Stimulated activated naive CD8-positive, alpha-beta T cell treated with anti-CD3 and anti-CD28 coated beads, Interleukin-15, amount 100 ng/mL, for 72 hours (primary cell): ENCODE measurements at regions not wholly inside any gene's neighbourhood (a gene's known extent, or its start where the extent isn't known, plus 50 kb on each side); places are given as distances from the start of the nearest gene placed in this dataset.

ENCODE experiments used
- ATAC-seq: fragments of 150-1000 bp; cut with Tn5 transposase; 2 replicates; pipeline ENCODE4 v1.10.0; 2021; ENCODE audit warnings: mild to moderate bottlenecking, moderate library complexity
- DNase-seq, 2 donors: peaks; one replicate each; pipeline ENCODE4 v3.0.0; 2021 to 2022
- H3K27ac Mint-ChIP-seq, 2 donors: one replicate each; pipeline ENCODE4 v1.8.0; 2022; ENCODE audit warnings: mild to moderate bottlenecking in 2 of 2, mixed read lengths in 2 of 2, moderate library complexity in 2 of 2
- H3K27me3 Mint-ChIP-seq: one replicate; pipeline ENCODE4 v1.8.0; 2022; ENCODE audit warnings: mixed read lengths
- H3K4me1 Mint-ChIP-seq: one replicate; pipeline ENCODE4 v1.8.0; 2022; ENCODE audit warnings: mild to moderate bottlenecking, mixed read lengths
- H3K4me3 Mint-ChIP-seq, 2 donors: one replicate each; pipeline ENCODE4 v1.8.0; 2022; ENCODE audit warnings: mild to moderate bottlenecking in 2 of 2, mixed read lengths in 2 of 2, moderate library complexity in 1 of 2
- H3K9me3 Mint-ChIP-seq, 2 donors: one replicate each; pipeline ENCODE4 v1.8.0; 2022; ENCODE audit warnings: mixed read lengths in 2 of 2

- no peak overlapping the region for H3K27ac Mint-ChIP-seq
- no peak overlapping the region for H3K4me3 Mint-ChIP-seq
- no peak for ATAC-seq
- no peaks in the 10 kb centered on the region for H3K4me1 Mint-ChIP-seq
- no peak for DNase-seq
- no peaks in the 10 kb centered on the region for H3K27me3 Mint-ChIP-seq
- H3K9me3 Mint-ChIP-seq, result peaks cover 13 to 17% of the 10 kb centered on the region in 2 donors
Measured at GRCh38 chr1:71285529-71285928, 204.7 kb upstream of the ZRANB2 start.

- Mint-ChIP-seq H3K27me3 (no peaks in the 10 kb centered on the region), H3K9me3 (peaks cover 5 to 7% of the 10 kb centered on the region in 2 donors), H3K4me1 (no peaks in the 10 kb centered on the region), H3K4me3 (no peak overlapping the region), H3K27ac (no peak overlapping the region)
- DNase-seq (no peak), ATAC-seq (no peak)
Measured at GRCh38 chr1:71276466-71276865, 195.6 kb upstream of the ZRANB2 start.

GRCh38 chr1:71273334-71273733 is 192.5 kb upstream of the ZRANB2 start:
- peaks cover 5 to 7% of the 10 kb centered on the region in 2 donors for H3K9me3 Mint-ChIP-seq
- no peak overlapping the region for H3K4me3 Mint-ChIP-seq
- ATAC-seq, result no peak
- H3K4me1 Mint-ChIP-seq, result no peaks in the 10 kb centered on the region
- no peak overlapping the region for H3K27ac Mint-ChIP-seq
- DNase-seq, result no peak
- no peaks in the 10 kb centered on the region for H3K27me3 Mint-ChIP-seq

- H3K4me1 Mint-ChIP-seq, result no peaks in the 10 kb centered on the region
- DNase-seq (no peak), ATAC-seq (no peak)
- no peak overlapping the region for H3K4me3 Mint-ChIP-seq
- H3K9me3 Mint-ChIP-seq, result no peaks in the 10 kb centered on the region
- H3K27me3 Mint-ChIP-seq, result no peaks in the 10 kb centered on the region
- H3K27ac Mint-ChIP-seq, result no peak overlapping the region
Measured at GRCh38 chr1:71270394-71270915, 189.6 kb upstream of the ZRANB2 start.

GRCh38 chr1:71269818-71270217 is 189.0 kb upstream of the ZRANB2 start:
- DNase-seq, result no peak
- no peaks in the 10 kb centered on the region for H3K9me3 Mint-ChIP-seq
- no peak overlapping the region for H3K4me3 Mint-ChIP-seq
- no peaks in the 10 kb centered on the region for H3K4me1 Mint-ChIP-seq
- no peaks in the 10 kb centered on the region for H3K27me3 Mint-ChIP-seq
- no peak for ATAC-seq
- H3K27ac Mint-ChIP-seq, result no peak overlapping the region

GRCh38 chr1:71269179-71269578 is 188.3 kb upstream of the ZRANB2 start:
- Mint-ChIP-seq H3K27me3 (no peaks in the 10 kb centered on the region), H3K27ac (no peak overlapping the region), H3K4me1 (no peaks in the 10 kb centered on the region), H3K4me3 (no peak overlapping the region), H3K9me3 (no peaks in the 10 kb centered on the region)
- DNase-seq (no peak), ATAC-seq (no peak)

- no peaks in the 10 kb centered on the region for H3K27me3 Mint-ChIP-seq
- ATAC-seq, result no peak
Measured at GRCh38 chr1:71267220-71267619, 186.4 kb upstream of the ZRANB2 start.

GRCh38 chr1:71264039-71264438 is 183.2 kb upstream of the ZRANB2 start:
- Mint-ChIP-seq H3K4me3 (no peak overlapping the region), H3K4me1 (no peaks in the 10 kb centered on the region), H3K27ac (no peak overlapping the region), H3K27me3 (no peaks in the 10 kb centered on the region), H3K9me3 (no peaks in the 10 kb centered on the region)
- DNase-seq, result no peak
- ATAC-seq, result no peak

More at GRCh38 chr1:71267220-71267619, 186.4 kb upstream of the ZRANB2 start:
- no peaks in the 10 kb centered on the region for H3K9me3 Mint-ChIP-seq
- no peak overlapping the region for H3K27ac Mint-ChIP-seq
- H3K4me3 Mint-ChIP-seq, result no peak overlapping the region
- H3K4me1 Mint-ChIP-seq, result no peaks in the 10 kb centered on the region
- DNase-seq, result no peak

GRCh38 chr1:71262970-71263369 is 182.1 kb upstream of the ZRANB2 start:
- no peaks in the 10 kb centered on the region for H3K9me3 Mint-ChIP-seq
- H3K4me1 Mint-ChIP-seq, result no peaks in the 10 kb centered on the region
- H3K27ac Mint-ChIP-seq, result no peak overlapping the region
- H3K4me3 Mint-ChIP-seq, result no peak overlapping the region
- DNase-seq, result no peak
- H3K27me3 Mint-ChIP-seq, result no peaks in the 10 kb centered on the region
- ATAC-seq, result no peak

GRCh38 chr1:71252900-71253299 is 172.1 kb upstream of the ZRANB2 start:
- peaks cover 8% of the 10 kb centered on the region for H3K27me3 Mint-ChIP-seq
- H3K4me1 Mint-ChIP-seq, result no peaks in the 10 kb centered on the region
- ATAC-seq, result no peak
- DNase-seq, result no peak
- H3K4me3 Mint-ChIP-seq, result no peak overlapping the region
- H3K9me3 Mint-ChIP-seq, result no peaks in the 10 kb centered on the region
- no peak overlapping the region for H3K27ac Mint-ChIP-seq

GRCh38 chr1:71245246-71245645 is 164.4 kb upstream of the ZRANB2 start:
- ATAC-seq, result no peak
- no peak for DNase-seq
- Mint-ChIP-seq H3K4me1 (no peaks in the 10 kb centered on the region), H3K4me3 (no peak overlapping the region), H3K9me3 (no peaks in the 10 kb centered on the region), H3K27ac (no peak overlapping the region), H3K27me3 (no peaks in the 10 kb centered on the region)

GRCh38 chr1:71242239-71242638 is 161.4 kb upstream of the ZRANB2 start:
- H3K4me3 Mint-ChIP-seq, result no peak overlapping the region

GRCh38 chr1:71240656-71241055 is 159.8 kb upstream of the ZRANB2 start:
- ATAC-seq, result no peak
- Mint-ChIP-seq H3K4me3 (no peak overlapping the region), H3K27me3 (no peaks in the 10 kb centered on the region), H3K27ac (no peak overlapping the region), H3K4me1 (no peaks in the 10 kb centered on the region), H3K9me3 (no peaks in the 10 kb centered on the region)
- no peak for DNase-seq

More at GRCh38 chr1:71242239-71242638, 161.4 kb upstream of the ZRANB2 start:
- no peak for ATAC-seq
- H3K9me3 Mint-ChIP-seq, result no peaks in the 10 kb centered on the region
- H3K4me1 Mint-ChIP-seq, result no peaks in the 10 kb centered on the region
- no peak overlapping the region for H3K27ac Mint-ChIP-seq
- H3K27me3 Mint-ChIP-seq, result no peaks in the 10 kb centered on the region
- no peak for DNase-seq

GRCh38 chr1:71236503-71236902 is 155.7 kb upstream of the ZRANB2 start:
- DNase-seq (no peak), ATAC-seq (no peak)
- H3K4me1 Mint-ChIP-seq, result no peaks in the 10 kb centered on the region
- H3K27me3 Mint-ChIP-seq, result no peaks in the 10 kb centered on the region
- no peak overlapping the region for H3K4me3 Mint-ChIP-seq
- H3K9me3 Mint-ChIP-seq, result no peaks in the 10 kb centered on the region
- H3K27ac Mint-ChIP-seq, result no peak overlapping the region

GRCh38 chr1:71233645-71234044 is 152.8 kb upstream of the ZRANB2 start:
- no peak for ATAC-seq
- no peaks in the 10 kb centered on the region for H3K9me3 Mint-ChIP-seq
- no peak overlapping the region for H3K27ac Mint-ChIP-seq
- H3K4me3 Mint-ChIP-seq, result no peak overlapping the region
- no peaks in the 10 kb centered on the region for H3K4me1 Mint-ChIP-seq
- DNase-seq, result no peak
- H3K27me3 Mint-ChIP-seq, result no peaks in the 10 kb centered on the region

- Mint-ChIP-seq H3K27me3 (no peaks in the 10 kb centered on the region), H3K9me3 (peaks cover 0 to 3% of the 10 kb centered on the region in 2 donors), H3K4me1 (no peaks in the 10 kb centered on the region), H3K4me3 (no peak overlapping the region), H3K27ac (no peak overlapping the region)
- no peak for DNase-seq
- no peak for ATAC-seq
Measured at GRCh38 chr1:71232786-71233185, 152.0 kb upstream of the ZRANB2 start.

- no peaks in the 10 kb centered on the region for H3K27me3 Mint-ChIP-seq
- DNase-seq, result no peak
- H3K27ac Mint-ChIP-seq, result no peak overlapping the region
- no peaks in the 10 kb centered on the region for H3K4me1 Mint-ChIP-seq
- ATAC-seq, result no peak
- no peak overlapping the region for H3K4me3 Mint-ChIP-seq
- H3K9me3 Mint-ChIP-seq, result peaks cover 0 to 3% of the 10 kb centered on the region in 2 donors
Measured at GRCh38 chr1:71232166-71232763, 151.4 kb upstream of the ZRANB2 start.
